HG03432 (cell line): ENCODE measurements at regions not wholly inside any gene's neighbourhood (a gene's known extent, or its start where the extent isn't known, plus 50 kb on each side); places are given as distances from the start of the nearest gene placed in this dataset.

Experiments used
- ATAC-seq: cut with Tn5 transposase; IDR thresholded peaks from one replicate; pipeline ENCODE4 v1.9.1; 2021; ENCODE audit warnings: mild to moderate bottlenecking, moderate library complexity; ENCODE audit not compliant: unreplicated experiment

- ATAC-seq = no peak
Observed at GRCh38 chr17:63125987-63126386, 160.0 kb downstream of the TANC2 start.

GRCh38 chr17:63126607-63127006 lies 160.6 kb downstream of the TANC2 start:
- ATAC-seq = no peak

- no peak for ATAC-seq
Observed at GRCh38 chr17:63132459-63132911, 166.4 kb downstream of the TANC2 start.

- no peak for ATAC-seq
Observed at GRCh38 chr17:63133491-63133890, 167.5 kb downstream of the TANC2 start.

GRCh38 chr17:63134867-63135266 lies 168.8 kb downstream of the TANC2 start:
- no peak for ATAC-seq

- no peak for ATAC-seq
Observed at GRCh38 chr17:63136369-63137012, 170.5 kb downstream of the TANC2 start.

GRCh38 chr17:63137163-63137562 lies 171.1 kb downstream of the TANC2 start:
- no peak for ATAC-seq

GRCh38 chr17:63138713-63139112 lies 172.7 kb downstream of the TANC2 start:
- ATAC-seq = no peak

GRCh38 chr17:63139356-63139755 lies 173.3 kb downstream of the TANC2 start:
- ATAC-seq = no peak

- ATAC-seq = no peak
Observed at GRCh38 chr17:63140255-63140654, 174.2 kb downstream of the TANC2 start.

- ATAC-seq = no peak
Observed at GRCh38 chr17:63142836-63143235, 176.8 kb downstream of the TANC2 start.

GRCh38 chr17:63150490-63150889 lies 184.5 kb downstream of the TANC2 start:
- no peak for ATAC-seq

GRCh38 chr17:63150994-63151464 lies 185.0 kb downstream of the TANC2 start:
- ATAC-seq = no peak

- ATAC-seq = no peak
Observed at GRCh38 chr17:63151941-63152523, 186.0 kb downstream of the TANC2 start.

GRCh38 chr17:63153488-63153887 lies 187.5 kb downstream of the TANC2 start:
- no peak for ATAC-seq

GRCh38 chr17:63154586-63155244 lies 188.7 kb downstream of the TANC2 start:
- no peak for ATAC-seq

- no peak for ATAC-seq
Observed at GRCh38 chr17:63156986-63157385, 191.0 kb downstream of the TANC2 start.

GRCh38 chr17:63162406-63163157 lies 196.5 kb downstream of the TANC2 start:
- ATAC-seq = no peak

- no peak for ATAC-seq
Observed at GRCh38 chr17:63163158-63163520, 197.1 kb downstream of the TANC2 start.

GRCh38 chr17:63165400-63165799 lies 199.4 kb downstream of the TANC2 start:
- no peak for ATAC-seq

- no peak for ATAC-seq
Observed at GRCh38 chr17:63170795-63171194, 204.8 kb downstream of the TANC2 start.
